HepG2 (cell line): ENCODE measurements at regions not wholly inside any gene's neighbourhood (a gene's known extent, or its start where the extent isn't known, plus 50 kb on each side); places are given as distances from the start of the nearest gene placed in this dataset.

Experiments
- ATAC-seq: fragments of 200-7000 bp; cut with Tn5 transposase; 3 replicates; pipeline ENCODE4 v1.9.1; 2020; ENCODE audit warnings: mild to moderate bottlenecking, moderate library complexity
- BruUV-seq: library from RNA; stranded (reverse); fragments of 400-500 nt; replicated peaks from 2 replicates; lab custom pipeline; 2021; lab: Mats Ljungman, UMichigan
- CTCF ChIA-PET: fragments of 300-600 bp; formaldehyde crosslinking; extraction: SDS; loops from one replicate; lab custom pipeline; 2021; ENCODE audit warnings: low total read pairs, inconsistent platforms, low intra/inter-chr PET ratio; lab: Yijun Ruan, JAX
- POLR2A ChIA-PET: fragments of 350-600 bp; sonication (Branson Sonifier 250); formaldehyde crosslinking; loops from one replicate; lab custom pipeline; 2020; ENCODE audit warnings: antibody characterized with exemption, inconsistent platforms; lab: Yijun Ruan, JAX
- DNase-seq: peaks from one replicate; pipeline ENCODE4 v3.0.0-alpha.2; 2015; ENCODE audit warnings: low spot score
- FAIRE-seq: peaks from 3 replicates; lab custom pipeline; 2011; peaks lifted over from hg19 to GRCh38; lab: Jason Lieb, UNC
- H2AFZ ChIP-seq: one replicate; pipeline ENCODE4 v1.6.1; 2011; ENCODE audit warnings: low read length, inconsistent platforms
- H3K27ac ChIP-seq: fragments of 300-600 bp; 3 replicates; pipeline ENCODE4 v1.8.0; 2011; ENCODE audit warnings: mixed run types, mild to moderate bottlenecking, mixed read lengths, low read length, inconsistent platforms; ENCODE audit not compliant: insufficient read depth; ENCODE audit errors: extremely low read length
- H3K27me3 ChIP-seq, 2 experiments: fragments of 200-600 bp in 1 of 2; 2 replicates in 1 of 2; 3 replicates in 1 of 2; pipeline versions ENCODE4 v1.6.0 to v1.8.0; 2011; ENCODE audit warnings: low read length in 2 of 2, mild to moderate bottlenecking in 2 of 2, moderate library complexity in 2 of 2, inconsistent platforms in 1 of 2; ENCODE audit not compliant: insufficient read depth in 2 of 2, control insufficient read depth in 1 of 2
- H3K36me3 ChIP-seq, 2 experiments: fragments of 200-600 bp in 1 of 2; replicated peaks in 1 of 2; 2 replicates in 1 of 2; 3 replicates in 1 of 2; pipeline versions ENCODE4 v1.5.1 to v1.8.0; 2011; ENCODE audit warnings: low read length in 2 of 2, inconsistent platforms in 1 of 2; ENCODE audit not compliant: insufficient read depth in 2 of 2, control insufficient read depth in 1 of 2
- H3K4me1 ChIP-seq: 2 replicates; pipeline ENCODE4 v1.5.1; 2012; ENCODE audit warnings: low read length, inconsistent platforms; ENCODE audit not compliant: insufficient read depth
- H3K4me2 ChIP-seq: 2 replicates; pipeline ENCODE4 v1.6.0; 2011; ENCODE audit warnings: low read depth, low read length, inconsistent platforms
- H3K4me3 ChIP-seq, 3 experiments: fragments of 200-600 bp in 1 of 3; sonication (generic), shearing (Covaris generic) in 1 of 3; replicated peaks in 1 of 3; 2 replicates each; pipeline ENCODE4 v1.5.1; 2011 to 2016; ENCODE audit warnings: low read length in 3 of 3, inconsistent platforms in 2 of 3, low read depth in 2 of 3, mild to moderate bottlenecking in 2 of 3, control low read depth in 1 of 3, mixed read lengths in 1 of 3; ENCODE audit not compliant: insufficient read depth in 1 of 3
- H3K79me2 ChIP-seq: one replicate; pipeline ENCODE4 v1.6.1; 2011; ENCODE audit warnings: low read length, inconsistent platforms; ENCODE audit not compliant: insufficient read depth
- H3K9ac ChIP-seq: 2 replicates; pipeline ENCODE4 v1.6.0; 2011; ENCODE audit warnings: mild to moderate bottlenecking, low read depth, low read length, inconsistent platforms; ENCODE audit not compliant: insufficient read depth
- H3K9me3 ChIP-seq: 2 replicates; pipeline ENCODE4 v1.5.1; 2012; ENCODE audit warnings: mild to moderate bottlenecking, low read length
- H4K20me1 ChIP-seq: 2 replicates; pipeline ENCODE4 v1.6.0; 2011; ENCODE audit warnings: inconsistent platforms, mild to moderate bottlenecking, low read length, moderate library complexity; ENCODE audit not compliant: insufficient read depth
- ATF7 ChIP-seq, 2 experiments: fragments of 450-650 bp in 1 of 2; sonication (generic) in 1 of 2; formaldehyde crosslinking in 1 of 2; IDR thresholded peaks; 2 replicates each; pipeline versions ENCODE4 v1.4.0 to v1.6.1; 2016 to 2020; ENCODE audit warnings: antibody characterized with exemption in 1 of 2, mild to moderate bottlenecking in 1 of 2, missing genetic modification reagents in 1 of 2
- FOXM1 ChIP-seq: sonication (generic); formaldehyde crosslinking; IDR thresholded peaks from 2 replicates; pipeline ENCODE4 v1.5.0; 2020; ENCODE audit warnings: missing genetic modification reagents
- GTF3A ChIP-seq: sonication (generic); formaldehyde crosslinking; conservative IDR thresholded peaks from 2 replicates; pipeline ENCODE4 v1.4.0; 2020; ENCODE audit warnings: mild to moderate bottlenecking, missing genetic modification reagents
- GZF1 ChIP-seq: sonication (generic); formaldehyde crosslinking; IDR thresholded peaks from 2 replicates; pipeline ENCODE4 v1.5.1; 2020; ENCODE audit warnings: mild to moderate bottlenecking, missing genetic modification reagents
- PHF5A ChIP-seq: IDR thresholded peaks from one replicate; pipeline ENCODE4 v1.6.1; 2018; ENCODE audit warnings: low read depth, missing genetic modification reagents; ENCODE audit not compliant: unreplicated experiment
- PREB ChIP-seq: sonication (generic); formaldehyde crosslinking; IDR thresholded peaks from 2 replicates; pipeline ENCODE4 v1.4.0; 2020; ENCODE audit warnings: missing genetic modification reagents
- RELA ChIP-seq: sonication (generic); formaldehyde crosslinking; IDR thresholded peaks from 2 replicates; pipeline ENCODE4 v1.4.0; 2020; ENCODE audit warnings: missing genetic modification reagents
- RFX3 ChIP-seq: IDR thresholded peaks from 2 replicates; pipeline ENCODE4 v1.6.1; 2016; ENCODE audit warnings: missing biosample characterization, missing genetic modification reagents
- RXRB ChIP-seq: IDR thresholded peaks from 2 replicates; pipeline ENCODE4 v1.6.1; 2016; ENCODE audit warnings: borderline replicate concordance, missing genetic modification reagents, missing compliant biosample characterization
- SMYD3 ChIP-seq: sonication (generic); formaldehyde crosslinking; IDR thresholded peaks from 2 replicates; pipeline ENCODE4 v1.8.1; 2023; ENCODE audit warnings: mild to moderate bottlenecking, missing genetic modification reagents
- TRIM22 ChIP-seq: fragments of 450-650 bp; IDR thresholded peaks from 2 replicates; pipeline ENCODE4 v1.6.1; 2017
- ZFP36L1 ChIP-seq: sonication (generic); formaldehyde crosslinking; IDR thresholded peaks from 2 replicates; pipeline ENCODE4 v1.8.0; 2022; ENCODE audit warnings: mild to moderate bottlenecking, missing genetic modification reagents, moderate library complexity
- ZIK1 ChIP-seq: sonication (generic); formaldehyde crosslinking; IDR thresholded peaks from 2 replicates; pipeline ENCODE4 v1.5.0; 2020; ENCODE audit warnings: mild to moderate bottlenecking, low read depth, missing genetic modification reagents, borderline replicate concordance
- ZNF333 ChIP-seq: sonication (generic); formaldehyde crosslinking; IDR thresholded peaks from 2 replicates; pipeline ENCODE4 v1.4.0; 2020; ENCODE audit warnings: mild to moderate bottlenecking, missing genetic modification reagents, borderline replicate concordance
- ZNF615 ChIP-seq: sonication (generic); formaldehyde crosslinking; IDR thresholded peaks from 2 replicates; pipeline ENCODE4 v1.5.0; 2020; ENCODE audit warnings: mild to moderate bottlenecking, missing genetic modification reagents, borderline replicate concordance
- ZNF709 ChIP-seq: sonication (generic); formaldehyde crosslinking; IDR thresholded peaks from 2 replicates; pipeline ENCODE4 v1.5.0; 2020; ENCODE audit warnings: mild to moderate bottlenecking, missing genetic modification reagents
- ZNF800 ChIP-seq: sonication (generic); formaldehyde crosslinking; IDR thresholded peaks from 2 replicates; pipeline ENCODE4 v1.4.0; 2020; ENCODE audit warnings: missing genetic modification reagents
- WGBS: methylation state at CpG from one replicate; pipeline ENCODE4 v1.1.6; 2017; ENCODE audit warnings: low lambda C conversion rate; 5-methylcytosine and 5-hydroxymethylcytosine counted together
- in situ Hi-C: cut with HindIII; loops from 2 replicates; pipeline ENCODE4 v1.10.0; 2017; ENCODE audit warnings: low pct_unique_long_range_greater_than_20kb; ENCODE audit not compliant: extremely low pct_ligation_motif_present
- intact Hi-C: fragments of 100-400 bp; cut with micrococcal nuclease; formaldehyde crosslinking; loops from one replicate; pipeline ENCODE4 v1.10.0; 2022; ENCODE audit not compliant: unreplicated experiment

GRCh38 chr12:124658806-124659402 is 91.5 kb upstream of the NCOR2 start:
- H2AFZ ChIP-seq: no peak overlapping the region
- FAIRE-seq: no peak
- peaks cover 3 to 48% of the 10 kb centered on the region in 2 experiments; a peak in 4 of 5 replicates for H3K27me3 ChIP-seq
- H4K20me1 ChIP-seq: no peaks in the 10 kb centered on the region
- intact Hi-C loops (no loop called here), in situ Hi-C loops (no loop called here)
- ChIA-PET CTCF (no interaction called here), POLR2A (no interaction called here)
- H3K4me1 ChIP-seq: 0 out of 2 replicates have a peak, but pooled peaks cover 16% of the 10 kb centered on the region
- no peak overlapping the region for H3K27ac ChIP-seq
- DNase-seq: no peak
- no peak overlapping the region for H3K9ac ChIP-seq
- H3K9me3 ChIP-seq: no peaks in the 10 kb centered on the region
- BruUV-seq: no TSS peak
- ATAC-seq: no peak
- WGBS: 36% methylated on average over 8 of the region's 8 CpGs
- no peaks in the 10 kb centered on the region for H3K79me2 ChIP-seq
- no peak overlapping the region for H3K4me3 ChIP-seq
- TF ChIP-seq GTF3A (no peak), ATF7 (IDR thresholded peaks at IDR 0.05) (no peak), ATF7 (CRISPR knock-in tag; IDR thresholded peaks at IDR 0.05) (no peak), ZNF333 (no peak), ZNF615 (CRISPR knock-in tag) (no peak), PHF5A (CRISPR knock-in tag) (no peak), TRIM22 (no peak), PREB (no peak), ZNF800 (no peak), ZIK1 (CRISPR knock-in tag) (no peak), SMYD3 (CRISPR knock-in tag) (no peak), RFX3 (CRISPR knock-in tag) (no peak), ZNF709 (CRISPR knock-in tag) (no peak), RELA (CRISPR knock-in tag) (no peak), RXRB (no peak), ZFP36L1 (CRISPR knock-in tag) (no peak), GZF1 (CRISPR knock-in tag) (no peak), FOXM1 (CRISPR knock-in tag) (no peak)
- H3K36me3 ChIP-seq: no peaks in the 10 kb centered on the region
- no peak overlapping the region for H3K4me2 ChIP-seq
